Cardiac fibroblast (primary cell): ENCODE measurements at regions not wholly inside any gene's neighbourhood (a gene's known extent, or its start where the extent isn't known, plus 50 kb on each side); places are given as distances from the start of the nearest gene placed in this dataset.
"Not testable (repeated sequence)": the region's sequence is repeated elsewhere in the genome, so short reads cannot be mapped to it uniquely, and the experiment has no call there.

Experiments used
- DNase-seq, 2 donors: peaks; one replicate each; pipeline versions ENCODE4 v3.0.0 to v3.0.0-alpha.2; 2010; ENCODE audit warnings: low read depth in 2 of 2
- H3K4me3 ChIP-seq, 2 donors: replicated peaks in 1 of 2; 1 replicate in 1 of 2; 2 replicates in 1 of 2; pipeline ENCODE4 v1.5.1; 2011; ENCODE audit warnings: low read depth in 2 of 2, low read length in 2 of 2, mild to moderate bottlenecking in 2 of 2, moderate library complexity in 1 of 2
- CTCF ChIP-seq: IDR thresholded peaks from one replicate; pipeline ENCODE4 v1.5.1; 2011; ENCODE audit warnings: low read depth, mild to moderate bottlenecking, low read length, inconsistent platforms

GRCh38 chr2:192645811-192646598, 451.3 kb upstream of the TMEFF2 start:
- TF ChIP-seq CTCF = no peak
- no peak for DNase-seq
- no peak overlapping the region for H3K4me3 ChIP-seq

GRCh38 chr2:192634557-192634956, 439.8 kb upstream of the TMEFF2 start:
- H3K4me3 ChIP-seq = no peak overlapping the region
- TF ChIP-seq CTCF = no peak
- no peak for DNase-seq

GRCh38 chr2:192628017-192628416, 433.3 kb upstream of the TMEFF2 start:
- no peak for DNase-seq
- TF ChIP-seq CTCF = no peak
- no peak overlapping the region for H3K4me3 ChIP-seq

GRCh38 chr2:192615105-192615504, 420.4 kb upstream of the TMEFF2 start:
- no peak for DNase-seq
- no peak overlapping the region for H3K4me3 ChIP-seq
- TF ChIP-seq CTCF = no peak

- no peak overlapping the region for H3K4me3 ChIP-seq
- DNase-seq = peak in 1 of 2 donors; percentile 2
- TF ChIP-seq CTCF = no peak
Observed at GRCh38 chr2:192604295-192604694, 409.6 kb upstream of the TMEFF2 start.

GRCh38 chr2:192598649-192599048, 403.9 kb upstream of the TMEFF2 start:
- not testable (repeated sequence) for DNase-seq, H3K4me3 ChIP-seq

- DNase-seq = no peak
- no peak for TF ChIP-seq CTCF
- no peak overlapping the region for H3K4me3 ChIP-seq
Observed at GRCh38 chr2:192593561-192593960, 398.8 kb upstream of the TMEFF2 start.
